ENCODE measurements at regions not wholly inside any gene's neighbourhood (a gene's known extent, or its start where the extent isn't known, plus 50 kb on each side); places are given as distances from the start of the nearest gene placed in this dataset.

DNA sequence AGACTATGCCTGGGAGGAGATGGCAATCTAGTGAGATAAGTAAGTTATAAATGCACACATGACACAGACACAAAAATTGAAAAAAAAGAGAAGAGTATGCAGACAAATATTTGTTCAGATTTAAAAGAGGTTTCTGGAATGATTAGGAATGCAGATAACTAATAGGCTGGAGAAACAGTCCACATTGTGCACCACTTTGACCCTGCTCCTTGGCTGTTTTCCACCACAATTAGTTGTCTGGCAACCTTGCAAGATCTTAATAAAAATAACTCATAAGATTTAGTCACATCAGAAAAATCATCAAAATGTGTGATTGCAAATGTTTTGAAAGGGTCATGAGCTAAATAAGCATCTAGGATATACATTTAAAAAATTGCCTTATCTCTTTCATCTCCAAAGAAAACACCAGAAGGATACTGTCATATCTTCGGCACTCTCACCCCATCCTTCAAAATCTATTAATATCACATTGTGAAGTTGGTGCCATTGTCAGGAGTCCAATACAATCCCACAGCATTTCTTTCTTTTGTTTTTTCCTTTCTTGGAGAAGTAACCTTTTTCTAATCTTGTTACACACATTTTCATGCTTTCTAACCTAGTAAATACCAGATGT lies 153.7 kb upstream of the KCNMB2 start (continued):
- TF ChIP-seq ARNTL (CRISPR knock-in tag; IDR thresholded peaks at IDR 0.05; ENCODE audit: borderline replicate concordance, low read depth) (no peak), ZC3H10 (CRISPR knock-in tag; IDR thresholded peaks at IDR 0.05) (0 out of 2 replicates have a peak, but pooled peaks have one; percentile 63)

- ATAC-seq = peak; percentile 58
- TF ChIP-seq ISL1 (CRISPR knock-in tag; IDR thresholded peaks at IDR 0.05) = peak; percentile 58
- no peak for TF ChIP-seq BACH2 (CRISPR knock-in tag; IDR thresholded peaks at IDR 0.05; ENCODE audit: borderline replicate concordance)
- TF ChIP-seq, protein P1, sequence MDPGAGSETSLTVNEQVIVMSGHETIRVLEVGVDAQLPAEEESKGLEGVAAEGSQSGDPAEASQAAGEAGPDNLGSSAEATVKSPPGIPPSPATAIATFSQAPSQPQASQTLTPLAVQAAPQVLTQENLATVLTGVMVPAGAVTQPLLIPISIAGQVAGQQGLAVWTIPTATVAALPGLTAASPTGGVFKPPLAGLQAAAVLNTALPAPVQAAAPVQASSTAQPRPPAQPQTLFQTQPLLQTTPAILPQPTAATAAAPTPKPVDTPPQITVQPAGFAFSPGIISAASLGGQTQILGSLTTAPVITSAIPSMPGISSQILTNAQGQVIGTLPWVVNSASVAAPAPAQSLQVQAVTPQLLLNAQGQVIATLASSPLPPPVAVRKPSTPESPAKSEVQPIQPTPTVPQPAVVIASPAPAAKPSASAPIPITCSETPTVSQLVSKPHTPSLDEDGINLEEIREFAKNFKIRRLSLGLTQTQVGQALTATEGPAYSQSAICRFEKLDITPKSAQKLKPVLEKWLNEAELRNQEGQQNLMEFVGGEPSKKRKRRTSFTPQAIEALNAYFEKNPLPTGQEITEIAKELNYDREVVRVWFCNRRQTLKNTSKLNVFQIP (CRISPR knock-in tag; IDR thresholded peaks at IDR 0.05; ENCODE audit: borderline replicate concordance, low read depth) = no peak
- no peak; the same call in 1 of the 2 replicates for TF ChIP-seq CSRNP3 (CRISPR knock-in tag; IDR thresholded peaks at IDR 0.05)
- TF ChIP-seq PPARA (CRISPR knock-in tag; IDR thresholded peaks at IDR 0.05; ENCODE audit: borderline replicate concordance) = no peak
- no peak for TF ChIP-seq OSR1 (CRISPR knock-in tag; IDR thresholded peaks at IDR 0.05)
- TF ChIP-seq, protein P2, sequence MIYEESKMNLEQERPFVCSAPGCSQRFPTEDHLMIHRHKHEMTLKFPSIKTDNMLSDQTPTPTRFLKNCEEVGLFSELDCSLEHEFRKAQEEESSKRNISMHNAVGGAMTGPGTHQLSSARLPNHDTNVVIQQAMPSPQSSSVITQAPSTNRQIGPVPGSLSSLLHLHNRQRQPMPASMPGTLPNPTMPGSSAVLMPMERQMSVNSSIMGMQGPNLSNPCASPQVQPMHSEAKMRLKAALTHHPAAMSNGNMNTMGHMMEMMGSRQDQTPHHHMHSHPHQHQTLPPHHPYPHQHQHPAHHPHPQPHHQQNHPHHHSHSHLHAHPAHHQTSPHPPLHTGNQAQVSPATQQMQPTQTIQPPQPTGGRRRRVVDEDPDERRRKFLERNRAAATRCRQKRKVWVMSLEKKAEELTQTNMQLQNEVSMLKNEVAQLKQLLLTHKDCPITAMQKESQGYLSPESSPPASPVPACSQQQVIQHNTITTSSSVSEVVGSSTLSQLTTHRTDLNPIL (CRISPR knock-in tag; IDR thresholded peaks at IDR 0.05; ENCODE audit: low read depth) = no peak
- TF ChIP-seq ZNF70 (CRISPR knock-in tag; IDR thresholded peaks at IDR 0.05) = 0 out of 2 replicates have a peak, but pooled peaks have one; percentile 37
- TF ChIP-seq TCF4 (CRISPR knock-in tag; IDR thresholded peaks at IDR 0.05; ENCODE audit: borderline replicate concordance) = peak; percentile 67; the same call in 1 of the 2 replicates
- TF ChIP-seq SNAI2 (CRISPR knock-in tag; IDR thresholded peaks at IDR 0.05) = no peak; the same call in 1 of the 2 replicates
- TF ChIP-seq ZFP3 (CRISPR knock-in tag; IDR thresholded peaks at IDR 0.05) = 0 out of 2 replicates have a peak, but pooled peaks have one; percentile 43
- no peak for TF ChIP-seq ZNF565 (CRISPR knock-in tag; conservative IDR thresholded peaks at IDR 0.05; ENCODE audit: low read depth)
- peak; percentile 67; the same call in 1 of the 2 replicates for TF ChIP-seq TSHZ2 (CRISPR knock-in tag; IDR thresholded peaks at IDR 0.05)
Observed at GRCh38 chr3:178384321-178385230, 151.7 kb upstream of the KCNMB2 start.

DNA sequence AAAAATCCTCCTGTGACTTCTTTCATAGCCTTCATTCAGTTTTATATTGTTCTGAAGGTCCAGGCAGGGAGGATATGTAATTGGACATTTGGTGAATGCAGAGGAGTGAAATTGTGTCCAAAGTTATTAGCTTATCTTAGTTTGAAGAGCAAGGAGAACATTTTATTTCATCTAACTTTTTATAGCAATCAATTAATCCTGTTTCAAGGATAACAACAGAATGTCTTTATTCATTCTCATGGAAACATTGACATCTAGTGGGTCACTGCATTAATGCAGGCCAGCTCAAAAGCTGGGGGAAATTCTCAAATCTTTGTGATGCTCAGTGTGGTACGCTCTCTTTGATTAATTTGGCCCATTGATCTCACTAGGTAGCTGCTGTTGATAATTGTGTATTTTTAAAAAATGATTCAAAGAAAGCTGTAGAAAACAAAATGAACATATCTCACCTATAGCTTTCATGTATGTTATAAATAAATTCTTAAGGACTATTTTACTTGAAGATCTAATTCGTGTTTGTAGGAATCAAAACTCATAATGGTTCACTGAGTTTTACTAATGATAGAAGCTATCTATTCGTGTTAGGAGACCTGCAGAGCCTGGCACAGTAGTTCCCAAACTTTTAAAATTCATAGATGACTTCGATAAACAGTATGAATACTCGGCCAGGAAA lies 150.8 kb upstream of the KCNMB2 start:
- peak; percentile 36 for ATAC-seq
- TF ChIP-seq ZNF8 (CRISPR knock-in tag; IDR thresholded peaks at IDR 0.05) = 0 out of 2 replicates have a peak, but pooled peaks have one; percentile 7
- TF ChIP-seq ZNF70 (CRISPR knock-in tag; IDR thresholded peaks at IDR 0.05) = peak; percentile 64; the same call in 1 of the 2 replicates
- no peak for TF ChIP-seq GLIS3 (CRISPR knock-in tag; IDR thresholded peaks at IDR 0.05)
- peak; percentile 71; the same call in 1 of the 2 replicates for TF ChIP-seq TSHZ2 (CRISPR knock-in tag; IDR thresholded peaks at IDR 0.05)
- TF ChIP-seq ISL1 (CRISPR knock-in tag; IDR thresholded peaks at IDR 0.05) = peak; percentile 63
- TF ChIP-seq, protein P2 (CRISPR knock-in tag; IDR thresholded peaks at IDR 0.05; ENCODE audit: low read depth) = no peak

Data from SK-N-SH treated with all-trans-retinoic acid at 6 μM for 48 hours (cell line).